H9 (cell line): ENCODE measurements at regions not wholly inside any gene's neighbourhood (a gene's known extent, or its start where the extent isn't known, plus 50 kb on each side); places are given as distances from the start of the nearest gene placed in this dataset.

Source experiments
- DNase-seq: peaks from one replicate; pipeline ENCODE4 v3.0.0-alpha.2; 2017
- H2AFZ ChIP-seq: one replicate; pipeline ENCODE4 v1.6.1; 2013; ENCODE audit warnings: mild to moderate bottlenecking, low read length, control low read depth, moderate library complexity
- H2AK5ac ChIP-seq: 2 replicates; pipeline ENCODE4 v1.6.1; 2013; ENCODE audit warnings: low read length, control low read depth, mixed read lengths; ENCODE audit not compliant: insufficient read length
- H2BK120ac ChIP-seq: one replicate; pipeline ENCODE4 v1.6.1; 2013; ENCODE audit warnings: low read depth, mild to moderate bottlenecking, low read length, control low read depth, inconsistent platforms; ENCODE audit not compliant: poor library complexity, severe bottlenecking
- H2BK12ac ChIP-seq: 2 replicates; pipeline ENCODE4 v1.6.1; 2013; ENCODE audit warnings: low read length, control low read depth, mixed read lengths, low read depth; ENCODE audit not compliant: insufficient read length
- H2BK15ac ChIP-seq: 2 replicates; pipeline ENCODE4 v1.6.1; 2013; ENCODE audit warnings: low read depth, low read length, control low read depth
- H2BK20ac ChIP-seq: one replicate; pipeline ENCODE4 v1.6.1; 2013; ENCODE audit warnings: low read depth, mild to moderate bottlenecking, low read length, control low read depth, inconsistent platforms; ENCODE audit not compliant: poor library complexity, severe bottlenecking
- H2BK5ac ChIP-seq: 2 replicates; pipeline ENCODE4 v1.6.1; 2013; ENCODE audit warnings: low read length, control low read depth, mixed read lengths; ENCODE audit not compliant: insufficient read length
- H3K14ac ChIP-seq: 2 replicates; pipeline ENCODE4 v1.6.1; 2013; ENCODE audit warnings: low read length, control low read depth; ENCODE audit not compliant: insufficient read depth
- H3K18ac ChIP-seq: 2 replicates; pipeline ENCODE4 v1.6.1; 2013; ENCODE audit warnings: low read depth, mild to moderate bottlenecking, mixed read lengths, low read length, control low read depth; ENCODE audit not compliant: insufficient read length
- H3K23ac ChIP-seq: 2 replicates; pipeline ENCODE4 v1.6.1; 2013; ENCODE audit warnings: low read length, control low read depth, mixed read lengths, low read depth; ENCODE audit not compliant: insufficient read length
- H3K23me2 ChIP-seq: 2 replicates; pipeline ENCODE4 v1.6.1; 2013; ENCODE audit warnings: low read depth, mild to moderate bottlenecking, mixed read lengths, low read length, control low read depth; ENCODE audit not compliant: insufficient read length, poor library complexity, severe bottlenecking
- H3K27ac ChIP-seq: 2 replicates; pipeline ENCODE4 v1.5.1; 2013; ENCODE audit warnings: low read length, control low read depth, mixed read lengths, low read depth; ENCODE audit not compliant: insufficient read length
- H3K27me3 ChIP-seq: 2 replicates; pipeline ENCODE4 v1.6.1; 2013; ENCODE audit warnings: low read length, control low read depth, inconsistent platforms; ENCODE audit not compliant: insufficient read depth
- H3K4ac ChIP-seq: 2 replicates; pipeline ENCODE4 v1.6.1; 2013; ENCODE audit warnings: low read depth, mild to moderate bottlenecking, control low read depth, inconsistent platforms, low read length, moderate library complexity
- H3K4me1 ChIP-seq: 2 replicates; pipeline ENCODE4 v1.6.1; 2013; ENCODE audit warnings: low read length, control low read depth, inconsistent platforms; ENCODE audit not compliant: insufficient read depth
- H3K4me2 ChIP-seq: 2 replicates; pipeline ENCODE4 v1.6.1; 2013; ENCODE audit warnings: low read length, control low read depth, mixed read lengths; ENCODE audit not compliant: insufficient read length, insufficient read depth
- H3K56ac ChIP-seq: 2 replicates; pipeline ENCODE4 v1.6.1; 2013; ENCODE audit warnings: low read depth, mild to moderate bottlenecking, mixed read lengths, low read length, control low read depth; ENCODE audit not compliant: insufficient read length
- H3K79me1 ChIP-seq: 2 replicates; pipeline ENCODE4 v1.6.1; 2013; ENCODE audit warnings: low read depth, mild to moderate bottlenecking, moderate library complexity, low read length, control low read depth, inconsistent platforms; ENCODE audit not compliant: insufficient read depth, poor library complexity, severe bottlenecking
- H3K79me2 ChIP-seq: 2 replicates; pipeline ENCODE4 v1.6.1; 2013; ENCODE audit warnings: low read length, control low read depth, inconsistent platforms; ENCODE audit not compliant: insufficient read depth
- H3K9ac ChIP-seq: 2 replicates; pipeline ENCODE4 v1.6.1; 2013; ENCODE audit warnings: low read length, control low read depth, mixed read lengths; ENCODE audit not compliant: insufficient read length; ENCODE audit errors: extremely low read depth
- H3K9me3 ChIP-seq: one replicate; pipeline ENCODE4 v1.6.1; 2013; ENCODE audit warnings: low read depth, low read length, inconsistent platforms; ENCODE audit not compliant: control insufficient read depth
- H3T11ph ChIP-seq: one replicate; pipeline ENCODE4 v1.6.1; 2013; ENCODE audit warnings: mild to moderate bottlenecking, low read length, control low read depth, inconsistent platforms
- H4K20me1 ChIP-seq: one replicate; pipeline ENCODE4 v1.6.1; 2013; ENCODE audit not compliant: control insufficient read depth, insufficient read length, insufficient read depth
- H4K5ac ChIP-seq: 2 replicates; pipeline ENCODE4 v1.6.1; 2013; ENCODE audit warnings: low read depth, mild to moderate bottlenecking, mixed read lengths, low read length, control low read depth; ENCODE audit not compliant: insufficient read length
- H4K8ac ChIP-seq: replicated peaks from 2 replicates; pipeline ENCODE4 v1.6.1; 2013; ENCODE audit warnings: low read length, control low read depth, mixed read lengths, low read depth; ENCODE audit not compliant: insufficient read length
- H4K91ac ChIP-seq: 2 replicates; pipeline ENCODE4 v1.6.1; 2013; ENCODE audit warnings: low read depth, mild to moderate bottlenecking, moderate library complexity, mixed read lengths, low read length, control low read depth; ENCODE audit not compliant: insufficient read length
- H3K27ac Mint-ChIP-seq, 3 experiments: 2 replicates in 2 of 3; 3 replicates in 1 of 3; pipeline ENCODE4 v1.8.0; 2020 to 2021; ENCODE audit warnings: mixed read lengths in 3 of 3, mild to moderate bottlenecking in 1 of 3, moderate library complexity in 1 of 3
- H3K27me3 Mint-ChIP-seq: 2 replicates; pipeline ENCODE4 v1.8.0; 2021; ENCODE audit warnings: low read depth, mild to moderate bottlenecking, moderate library complexity, mixed read lengths
- H3K36me3 Mint-ChIP-seq, 3 experiments: 2 replicates in 2 of 3; 3 replicates in 1 of 3; pipeline ENCODE4 v1.8.0; 2020 to 2021; ENCODE audit warnings: low read depth in 3 of 3, mixed read lengths in 3 of 3; ENCODE audit not compliant: insufficient read depth in 1 of 3
- H3K4me1 Mint-ChIP-seq, 2 experiments: 2 replicates each; pipeline ENCODE4 v1.8.0; 2020; ENCODE audit warnings: mixed read lengths in 2 of 2
- H3K4me3 Mint-ChIP-seq, 2 experiments: 2 replicates in 1 of 2; 3 replicates in 1 of 2; pipeline ENCODE4 v1.8.0; 2020 to 2021; ENCODE audit warnings: mild to moderate bottlenecking in 2 of 2, mixed read lengths in 2 of 2, moderate library complexity in 1 of 2
- H3K9me3 Mint-ChIP-seq, 2 experiments: 2 replicates in 1 of 2; 3 replicates in 1 of 2; pipeline ENCODE4 v1.8.0; 2020; ENCODE audit warnings: mild to moderate bottlenecking in 2 of 2, mixed read lengths in 2 of 2, moderate library complexity in 1 of 2
- WGBS: extraction: QIAGEN DNeasy Blood & Tissue Kit; methylation state at CpG from one replicate; pipeline ENCODE4 v1.1.7; 2013; ENCODE audit warnings: missing lambda C conversion rate, low lambda C conversion rate, mixed read lengths; ENCODE audit not compliant: insufficient read length; ENCODE audit errors: extremely low coverage; 5-methylcytosine and 5-hydroxymethylcytosine counted together
- TF ChIP-seq, protein P1 (sequence below): fragments of 200-600 bp; sonication (generic); conservative IDR thresholded peaks from 3 replicates; pipeline ENCODE4 v1.8.0; 2021; ENCODE audit warnings: antibody characterized with exemption, mild to moderate bottlenecking

DNA sequence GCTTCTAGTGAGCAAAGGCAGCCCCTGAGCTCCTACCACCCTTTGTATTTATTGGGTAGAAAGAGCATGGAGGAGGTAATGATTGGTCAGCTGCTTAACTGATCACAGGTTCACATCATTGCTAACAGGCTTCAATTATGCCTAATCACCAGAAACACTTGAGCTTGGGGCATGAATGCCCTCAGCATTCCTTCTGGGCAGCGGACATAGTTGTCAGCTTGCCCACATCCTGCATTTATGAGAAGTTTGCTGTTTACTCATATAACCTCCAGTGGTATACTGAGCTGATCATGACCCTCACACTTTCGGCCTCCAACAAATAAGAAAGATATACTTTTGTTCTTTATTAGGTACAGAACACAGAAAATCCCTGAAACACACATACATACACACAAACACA, 140.3 kb upstream of the ODAD2 start:
- H2AFZ ChIP-seq: no peak overlapping the region
- TF ChIP-seq, protein P1, sequence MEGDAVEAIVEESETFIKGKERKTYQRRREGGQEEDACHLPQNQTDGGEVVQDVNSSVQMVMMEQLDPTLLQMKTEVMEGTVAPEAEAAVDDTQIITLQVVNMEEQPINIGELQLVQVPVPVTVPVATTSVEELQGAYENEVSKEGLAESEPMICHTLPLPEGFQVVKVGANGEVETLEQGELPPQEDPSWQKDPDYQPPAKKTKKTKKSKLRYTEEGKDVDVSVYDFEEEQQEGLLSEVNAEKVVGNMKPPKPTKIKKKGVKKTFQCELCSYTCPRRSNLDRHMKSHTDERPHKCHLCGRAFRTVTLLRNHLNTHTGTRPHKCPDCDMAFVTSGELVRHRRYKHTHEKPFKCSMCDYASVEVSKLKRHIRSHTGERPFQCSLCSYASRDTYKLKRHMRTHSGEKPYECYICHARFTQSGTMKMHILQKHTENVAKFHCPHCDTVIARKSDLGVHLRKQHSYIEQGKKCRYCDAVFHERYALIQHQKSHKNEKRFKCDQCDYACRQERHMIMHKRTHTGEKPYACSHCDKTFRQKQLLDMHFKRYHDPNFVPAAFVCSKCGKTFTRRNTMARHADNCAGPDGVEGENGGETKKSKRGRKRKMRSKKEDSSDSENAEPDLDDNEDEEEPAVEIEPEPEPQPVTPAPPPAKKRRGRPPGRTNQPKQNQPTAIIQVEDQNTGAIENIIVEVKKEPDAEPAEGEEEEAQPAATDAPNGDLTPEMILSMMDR: no peak
- no CpG with 5 or more reads among the region's 2 CpGs for WGBS

More for the DNA sequence above, 140.3 kb upstream of the ODAD2 start:
- H3K23me2 ChIP-seq: no peaks in the 10 kb centered on the region
- H3K79me2 ChIP-seq: no peaks in the 10 kb centered on the region
- H2AK5ac ChIP-seq: no peak overlapping the region
- no peak overlapping the region for H2BK20ac ChIP-seq
- no peaks in the 10 kb centered on the region for H3K79me1 ChIP-seq
- no peak overlapping the region for H2BK120ac ChIP-seq
- no peak overlapping the region for H3K23ac ChIP-seq
- no peak overlapping the region for H3K18ac ChIP-seq
- no peak for DNase-seq
- H3K9ac ChIP-seq: no peak overlapping the region
- Mint-ChIP-seq H3K4me1 (0 out of 4 replicates have a peak, but pooled peaks cover 0 to 2% of the 10 kb centered on the region in 2 experiments), H3K27ac (no peak overlapping the region), H3K27me3 (no peaks in the 10 kb centered on the region), H3K4me3 (no peak overlapping the region), H3K9me3 (peaks cover 19 to 21% of the 10 kb centered on the region in 2 experiments), H3K36me3 (peaks cover 9 to 22% (median 12%) of the 10 kb centered on the region in 3 experiments)
- H4K20me1 ChIP-seq: no peaks in the 10 kb centered on the region
- no peak overlapping the region for H2BK15ac ChIP-seq
- no peaks in the 10 kb centered on the region for H3K27me3 ChIP-seq
- no peak overlapping the region for H3K56ac ChIP-seq
- no peak overlapping the region for H4K8ac ChIP-seq
- no peak overlapping the region for H3K4me2 ChIP-seq
- H3K9me3 ChIP-seq: no peaks in the 10 kb centered on the region
- no peak overlapping the region for H3T11ph ChIP-seq
- H3K4ac ChIP-seq: no peak overlapping the region
- H2BK5ac ChIP-seq: no peak overlapping the region
- no peak overlapping the region for H3K27ac ChIP-seq
- H3K14ac ChIP-seq: no peak overlapping the region
- no peak overlapping the region for H4K5ac ChIP-seq
- H4K91ac ChIP-seq: no peak overlapping the region
- H3K4me1 ChIP-seq: no peaks in the 10 kb centered on the region
- no peak overlapping the region for H2BK12ac ChIP-seq
